GM19372 (cell line): ENCODE measurements at regions not wholly inside any gene's neighbourhood (a gene's known extent, or its start where the extent isn't known, plus 50 kb on each side); places are given as distances from the start of the nearest gene placed in this dataset.

ENCODE experiments used
- ATAC-seq: cut with Tn5 transposase; IDR thresholded peaks from one replicate; pipeline ENCODE4 v1.9.1; 2021; ENCODE audit warnings: mild to moderate bottlenecking, low read depth, moderate library complexity; ENCODE audit not compliant: unreplicated experiment

- ATAC-seq, result no peak
These were observed 1416.9 kb downstream of the UQCRFS1 start for GRCh38 chr19:27796073-27796472.

GRCh38 chr19:27795369-27795768, 1417.6 kb downstream of the UQCRFS1 start:
- no peak for ATAC-seq

- peak; percentile 1 for ATAC-seq
These were observed 1418.4 kb downstream of the UQCRFS1 start for GRCh38 chr19:27794494-27795042.

GRCh38 chr19:27793644-27794493, 1419.1 kb downstream of the UQCRFS1 start:
- peak; percentile 87 for ATAC-seq

- ATAC-seq, result peak; percentile 56
These were observed 1419.8 kb downstream of the UQCRFS1 start for GRCh38 chr19:27793128-27793643.

GRCh38 chr19:27792576-27793127, 1420.3 kb downstream of the UQCRFS1 start:
- ATAC-seq, result no peak

- no peak for ATAC-seq
These were observed 1432.4 kb downstream of the UQCRFS1 start for GRCh38 chr19:27780367-27781075.

- ATAC-seq, result no peak
These were observed 1433.0 kb downstream of the UQCRFS1 start for GRCh38 chr19:27779954-27780353.

GRCh38 chr19:27777726-27778125, 1435.2 kb downstream of the UQCRFS1 start:
- ATAC-seq, result no peak

- no peak for ATAC-seq
These were observed 1435.7 kb downstream of the UQCRFS1 start for GRCh38 chr19:27777242-27777641.

GRCh38 chr19:27776524-27776923, 1436.4 kb downstream of the UQCRFS1 start:
- ATAC-seq, result no peak

GRCh38 chr19:27776020-27776419, 1436.9 kb downstream of the UQCRFS1 start:
- ATAC-seq, result no peak

GRCh38 chr19:27775395-27775794, 1437.6 kb downstream of the UQCRFS1 start:
- ATAC-seq, result no peak

GRCh38 chr19:27774827-27775226, 1438.1 kb downstream of the UQCRFS1 start:
- ATAC-seq, result no peak

- ATAC-seq, result no peak
These were observed 1438.6 kb downstream of the UQCRFS1 start for GRCh38 chr19:27774337-27774736.

- no peak for ATAC-seq
These were observed 1439.4 kb downstream of the UQCRFS1 start for GRCh38 chr19:27773318-27774094.

- ATAC-seq, result no peak
These were observed 1440.9 kb downstream of the UQCRFS1 start for GRCh38 chr19:27772059-27772458.

GRCh38 chr19:27770095-27770494, 1442.9 kb downstream of the UQCRFS1 start:
- no peak for ATAC-seq

GRCh38 chr19:27767234-27767633, 1445.7 kb downstream of the UQCRFS1 start:
- ATAC-seq, result no peak
